ENCODE measurements at regions not wholly inside any gene's neighbourhood (a gene's known extent, or its start where the extent isn't known, plus 50 kb on each side); places are given as distances from the start of the nearest gene placed in this dataset.

DNA sequence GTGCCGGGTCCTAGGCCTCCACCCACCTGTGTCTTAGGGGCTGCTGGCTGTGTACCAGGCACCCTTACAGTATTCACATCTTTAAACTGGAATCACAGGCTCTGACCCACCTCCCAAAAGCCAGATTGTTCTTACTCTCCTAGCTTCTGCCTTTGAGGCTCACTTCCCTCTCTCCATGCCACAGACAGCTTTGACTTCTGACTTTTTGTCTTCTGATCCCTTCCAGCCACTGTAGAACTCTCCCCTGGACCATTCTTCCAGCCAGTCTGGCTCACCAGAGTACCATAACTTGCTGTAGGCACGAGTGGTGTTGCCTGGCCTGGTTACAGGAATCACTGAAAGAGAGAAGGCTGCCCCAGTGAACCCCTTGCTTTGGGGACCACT is 58.1 kb upstream of the STUM start:
- Histone ChIP-seq H3K9me2 (ENCODE audit: insufficient read depth) (no peaks in the 10 kb centered on the region), H3K9ac (ENCODE audit: low read length) (no peak overlapping the region), H3K4me2 (ENCODE audit: low read length) (no peak overlapping the region), H3K27ac (ENCODE audit: low read depth, low read length) (no peak overlapping the region), H3K79me2 (ENCODE audit: insufficient read depth, low read length) (no peaks in the 10 kb centered on the region), H2AFZ (ENCODE audit: low read depth, low read length, poor library complexity, severe bottlenecking) (no peak overlapping the region), H4K20me1 (ENCODE audit: insufficient read depth) (no peaks in the 10 kb centered on the region), H3K36me3 (ENCODE audit: control insufficient read depth in 1 of 2, insufficient read depth in 2 of 2, low read length in 2 of 2) (no peaks in the 10 kb centered on the region), H3K9me3 (ENCODE audit: control insufficient read depth in 1 of 2, insufficient read depth in 1 of 2, low read depth in 1 of 2, low read length in 2 of 2) (no peaks in the 10 kb centered on the region), H3K4me1 (ENCODE audit: control insufficient read depth in 1 of 2, insufficient read depth in 2 of 2, low read length in 2 of 2) (peaks cover 0 to 6% of the 10 kb centered on the region in 2 experiments; a peak in 1 of 4 replicates), H3K4me3 (replicated peaks in 1 of 2; ENCODE audit: low read depth in 1 of 2, low read length in 2 of 2) (no peak overlapping the region), H3K27me3 (ENCODE audit: insufficient read depth, low read length) (no peaks in the 10 kb centered on the region)
- BruUV-seq (replicated peaks) = no TSS peak
- no peak for TF ChIP-seq ZNF274 (IDR thresholded peaks at IDR 0.05; ENCODE audit: low read depth, low read length)
- TF ChIP-seq TCF7L2 (IDR thresholded peaks at IDR 0.05; ENCODE audit: borderline replicate concordance, extremely low read depth, insufficient read depth, insufficient read length) = no peak
- TF ChIP-seq, protein P1, sequence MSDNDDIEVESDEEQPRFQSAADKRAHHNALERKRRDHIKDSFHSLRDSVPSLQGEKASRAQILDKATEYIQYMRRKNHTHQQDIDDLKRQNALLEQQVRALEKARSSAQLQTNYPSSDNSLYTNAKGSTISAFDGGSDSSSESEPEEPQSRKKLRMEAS (IDR thresholded peaks at IDR 0.05) = no peak
- no peak for TF ChIP-seq RAD21 (IDR thresholded peaks at IDR 0.05; ENCODE audit: low read depth)
- TF ChIP-seq SP1 (IDR thresholded peaks at IDR 0.05; ENCODE audit: low read depth) = no peak
- TF ChIP-seq CTCF (IDR thresholded peaks at IDR 0.05 in 2 of 3, conservative IDR thresholded peaks at IDR 0.05 in 1 of 3; ENCODE audit: borderline replicate concordance in 1 of 3, insufficient read depth in 1 of 3, low read depth in 2 of 3, low read length in 2 of 3) = no peak
- no peak for TF ChIP-seq EZH2phosphoT487 (IDR thresholded peaks at IDR 0.05; ENCODE audit: borderline replicate concordance)
- TF ChIP-seq SIN3A (IDR thresholded peaks at IDR 0.05; ENCODE audit: low read depth) = no peak
- no peak for TF ChIP-seq JUND (IDR thresholded peaks at IDR 0.05)
- TF ChIP-seq ATF3 (IDR thresholded peaks at IDR 0.05) = no peak
- TF ChIP-seq POLR2A (IDR thresholded peaks at IDR 0.05; ENCODE audit: borderline replicate concordance, extremely low read depth, insufficient read depth, insufficient read length) = no peak
- TF ChIP-seq, protein P2, sequence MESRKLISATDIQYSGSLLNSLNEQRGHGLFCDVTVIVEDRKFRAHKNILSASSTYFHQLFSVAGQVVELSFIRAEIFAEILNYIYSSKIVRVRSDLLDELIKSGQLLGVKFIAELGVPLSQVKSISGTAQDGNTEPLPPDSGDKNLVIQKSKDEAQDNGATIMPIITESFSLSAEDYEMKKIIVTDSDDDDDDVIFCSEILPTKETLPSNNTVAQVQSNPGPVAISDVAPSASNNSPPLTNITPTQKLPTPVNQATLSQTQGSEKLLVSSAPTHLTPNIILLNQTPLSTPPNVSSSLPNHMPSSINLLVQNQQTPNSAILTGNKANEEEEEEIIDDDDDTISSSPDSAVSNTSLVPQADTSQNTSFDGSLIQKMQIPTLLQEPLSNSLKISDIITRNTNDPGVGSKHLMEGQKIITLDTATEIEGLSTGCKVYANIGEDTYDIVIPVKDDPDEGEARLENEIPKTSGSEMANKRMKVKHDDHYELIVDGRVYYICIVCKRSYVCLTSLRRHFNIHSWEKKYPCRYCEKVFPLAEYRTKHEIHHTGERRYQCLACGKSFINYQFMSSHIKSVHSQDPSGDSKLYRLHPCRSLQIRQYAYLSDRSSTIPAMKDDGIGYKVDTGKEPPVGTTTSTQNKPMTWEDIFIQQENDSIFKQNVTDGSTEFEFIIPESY (IDR thresholded peaks at IDR 0.05; ENCODE audit: extremely low read depth, insufficient replicate concordance, low read length) = no peak
- no peak for TF ChIP-seq EZH2 (IDR thresholded peaks at IDR 0.05)
- no peak for TF ChIP-seq ZFX (IDR thresholded peaks at IDR 0.05)
- ATAC-seq = no peak
- ChIA-PET POLR2A (no interaction called here), RAD21 (ENCODE audit: low non-redundant PET in 1 of 2, low total read pairs in 2 of 2, uncharacterized antibody in 2 of 2, unreplicated experiment in 2 of 2) (no interaction called here), CTCF (no interaction called here)
- intact Hi-C loops (cut with micrococcal nuclease) = no loop called here
- DNase-seq (ENCODE audit: low read depth, low spot score) = no peak

Measured in HCT116 (cell line).